ENCODE measurements at regions not wholly inside any gene's neighbourhood (a gene's known extent, or its start where the extent isn't known, plus 50 kb on each side); places are given as distances from the start of the nearest gene placed in this dataset.
"Not testable (repeated sequence)": the region's sequence is repeated elsewhere in the genome, so short reads cannot be mapped to it uniquely, and the experiment has no call there.

- DNase-seq (ENCODE audit: missing footprints) (peak; percentile 28), ATAC-seq (no peak)
- intact Hi-C loops (cut with DNase I): no loop called here
Observed at GRCh38 chr2:92072461-92073035, 2798.7 kb upstream of the TEKT4 start.

- intact Hi-C loops (cut with DNase I): no loop called here
- peak; percentile 45 for DNase-seq (ENCODE audit: missing footprints)
- no peak for ATAC-seq
Observed at GRCh38 chr2:92073036-92073814, 2798.0 kb upstream of the TEKT4 start.

- intact Hi-C loops (cut with DNase I): no loop called here
- DNase-seq (ENCODE audit: missing footprints): peak; percentile 9
- no peak for ATAC-seq
Observed at GRCh38 chr2:92073815-92074548, 2797.2 kb upstream of the TEKT4 start.

- DNase-seq (ENCODE audit: missing footprints): no peak
- intact Hi-C loops (cut with DNase I): no loop called here
- ATAC-seq: no peak
Observed at GRCh38 chr2:92074549-92074898, 2796.7 kb upstream of the TEKT4 start.

- DNase-seq (ENCODE audit: missing footprints); ATAC-seq; intact Hi-C loops (cut with DNase I): not testable (repeated sequence)
Observed at GRCh38 chr2:92075363-92075762, 2795.9 kb upstream of the TEKT4 start.
